Naive thymus-derived CD4-positive, alpha-beta T cell (primary cell): ENCODE measurements at regions not wholly inside any gene's neighbourhood (a gene's known extent, or its start where the extent isn't known, plus 50 kb on each side); places are given as distances from the start of the nearest gene placed in this dataset.
"Not testable (repeated sequence)": the region's sequence is repeated elsewhere in the genome, so short reads cannot be mapped to it uniquely, and the experiment has no call there.

ENCODE experiments used
- ATAC-seq: fragments of 150-1000 bp; cut with Tn5 transposase; 2 replicates; pipeline ENCODE4 v1.10.0; 2021; ENCODE audit warnings: mild to moderate bottlenecking, moderate library complexity
- CTCF ChIA-PET: fragments of 350-600 bp; sonication (Branson Sonifier 250); formaldehyde crosslinking; loops from one replicate; lab custom pipeline; 2021; ENCODE audit warnings: antibody characterized with exemption; lab: Charles Lee
- POLR2A ChIA-PET: fragments of 350-600 bp; sonication (Branson Sonifier 250); formaldehyde crosslinking; loops from one replicate; lab custom pipeline; 2021; ENCODE audit warnings: antibody characterized with exemption, inconsistent platforms; lab: Charles Lee
- DNase-seq, 9 donors: peaks; one replicate each; pipeline versions ENCODE4 v3.0.0 to v3.0.0-alpha.2; 2020 to 2022; ENCODE audit warnings: mixed read lengths in 1 of 9
- H3K27ac ChIP-seq: one replicate; pipeline ENCODE4 v1.7.0; 2013; ENCODE audit warnings: mild to moderate bottlenecking, low read depth, low read length, moderate library complexity
- H3K27me3 ChIP-seq, 2 donors: one replicate each; pipeline ENCODE4 v1.7.0; 2013; ENCODE audit warnings: low read length in 2 of 2, mild to moderate bottlenecking in 2 of 2, moderate library complexity in 2 of 2; ENCODE audit not compliant: control insufficient read depth in 2 of 2, insufficient read depth in 2 of 2
- H3K36me3 ChIP-seq, 3 experiments: 1 replicate in 2 of 3; 2 replicates in 1 of 3; pipeline ENCODE4 v1.7.0; 2013; ENCODE audit warnings: low read length in 3 of 3, mild to moderate bottlenecking in 3 of 3, moderate library complexity in 1 of 3; ENCODE audit not compliant: insufficient read depth in 3 of 3, control insufficient read depth in 2 of 3
- H3K4me1 ChIP-seq, 2 donors: one replicate each; pipeline ENCODE4 v1.7.0; 2013; ENCODE audit warnings: low read length in 2 of 2, mild to moderate bottlenecking in 2 of 2, moderate library complexity in 1 of 2; ENCODE audit not compliant: control insufficient read depth in 2 of 2, insufficient read depth in 2 of 2
- H3K4me3 ChIP-seq: 2 replicates; pipeline ENCODE4 v1.7.0; 2013; ENCODE audit warnings: mild to moderate bottlenecking, low read length
- H3K9me3 ChIP-seq, 3 experiments: 1 replicate in 2 of 3; 2 replicates in 1 of 3; pipeline ENCODE4 v1.7.0; 2013; ENCODE audit warnings: low read length in 3 of 3; ENCODE audit not compliant: control insufficient read depth in 2 of 3
- H3K27ac Mint-ChIP-seq, 9 donors: one replicate each; pipeline ENCODE4 v1.8.0; 2020 to 2022; ENCODE audit warnings: mixed read lengths in 9 of 9, mild to moderate bottlenecking in 8 of 9, moderate library complexity in 5 of 9, inconsistent platforms in 2 of 9
- H3K27me3 Mint-ChIP-seq, 5 donors: one replicate each; pipeline ENCODE4 v1.8.0; 2021 to 2022; ENCODE audit warnings: mixed read lengths in 5 of 5, mild to moderate bottlenecking in 1 of 5
- H3K36me3 Mint-ChIP-seq, 5 donors: one replicate each; pipeline ENCODE4 v1.8.0; 2020 to 2022; ENCODE audit warnings: mixed read lengths in 5 of 5, mild to moderate bottlenecking in 3 of 5, inconsistent platforms in 1 of 5
- H3K4me1 Mint-ChIP-seq, 7 donors: one replicate each; pipeline ENCODE4 v1.8.0; 2020 to 2022; ENCODE audit warnings: mixed read lengths in 7 of 7, mild to moderate bottlenecking in 3 of 7, inconsistent platforms in 1 of 7
- H3K4me3 Mint-ChIP-seq, 10 donors: one replicate each; pipeline ENCODE4 v1.8.0; 2020 to 2022; ENCODE audit warnings: mild to moderate bottlenecking in 10 of 10, mixed read lengths in 10 of 10, moderate library complexity in 6 of 10, inconsistent platforms in 2 of 10
- H3K9me3 Mint-ChIP-seq, 11 donors: one replicate each; pipeline ENCODE4 v1.8.0; 2020 to 2022; ENCODE audit warnings: mixed read lengths in 11 of 11, mild to moderate bottlenecking in 4 of 11, inconsistent platforms in 1 of 11, moderate library complexity in 1 of 11
- intact Hi-C, 2 donors: fragments of 100-400 bp; cut with micrococcal nuclease; formaldehyde crosslinking; loops; one replicate each; pipeline ENCODE4 v1.15.1; 2023

DNA sequence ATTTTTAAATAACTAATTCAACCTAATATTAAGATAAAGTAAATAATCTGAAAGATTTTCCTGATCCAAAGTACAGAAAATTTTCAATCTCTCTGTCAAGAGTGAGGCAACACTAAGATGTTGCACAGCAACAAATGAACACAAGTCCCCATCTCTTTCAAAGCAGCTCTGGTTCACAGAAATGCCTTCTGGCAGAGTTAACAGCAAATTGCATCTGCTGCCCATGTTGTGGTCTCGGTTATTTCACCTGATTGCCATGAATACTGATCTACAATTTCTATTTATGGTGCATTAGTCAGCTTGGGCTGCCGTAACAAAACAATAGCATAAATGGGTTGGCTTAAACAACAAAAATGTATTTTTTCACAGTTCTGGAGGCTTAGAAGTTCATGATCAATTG is 167.3 kb downstream of the BCHE start:
- intact Hi-C loops: no loop called here
- CTCF ChIA-PET: no interaction called here
- no peak overlapping the region for H3K4me3 Mint-ChIP-seq

DNA sequence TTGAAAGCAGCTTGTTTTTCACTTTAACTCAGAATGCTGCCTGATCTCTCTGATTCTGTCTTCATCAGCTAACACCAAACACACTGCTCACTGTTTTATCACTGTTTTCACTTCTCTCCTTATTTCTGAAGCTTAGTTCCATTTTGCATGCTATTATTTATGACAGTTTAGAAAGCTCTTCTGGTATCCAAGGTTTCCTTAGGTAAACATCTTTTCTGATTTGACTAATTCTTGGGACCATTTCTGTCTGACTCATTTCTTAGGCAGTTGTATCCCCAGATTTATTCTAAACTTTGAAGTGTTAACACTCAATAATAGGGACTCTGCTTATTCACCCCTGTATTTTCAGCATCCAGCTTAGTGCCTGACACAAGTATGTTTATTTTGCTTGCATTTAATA is 167.7 kb downstream of the BCHE start:
- Histone ChIP-seq H3K36me3 (no peaks in the 10 kb centered on the region), H3K27ac (no peak overlapping the region), H3K9me3 (no peaks in the 10 kb centered on the region), H3K27me3 (no peaks in the 10 kb centered on the region), H3K4me1 (no peaks in the 10 kb centered on the region), H3K4me3 (no peak overlapping the region)
- ChIA-PET POLR2A (no interaction called here), CTCF (no interaction called here)
- intact Hi-C loops: no loop called here
- Mint-ChIP-seq H3K9me3 (peaks cover 0 to 28% (median 3%) of the 10 kb centered on the region in 11 donors), H3K4me1 (no peaks in the 10 kb centered on the region), H3K27ac (no peak overlapping the region), H3K4me3 (no peak overlapping the region), H3K36me3 (no peaks in the 10 kb centered on the region), H3K27me3 (no peaks in the 10 kb centered on the region)
- no peak for ATAC-seq
- no peak for DNase-seq

More for the DNA sequence above, 167.3 kb downstream of the BCHE start:
- POLR2A ChIA-PET: no interaction called here
- H3K36me3 ChIP-seq: no peaks in the 10 kb centered on the region
- no peak overlapping the region for H3K4me3 ChIP-seq
- no peak overlapping the region for H3K27ac ChIP-seq
- no peak for DNase-seq
- Mint-ChIP-seq H3K9me3 (peaks cover 0 to 33% (median 4%) of the 10 kb centered on the region in 11 donors), H3K27ac (no peak overlapping the region), H3K27me3 (no peaks in the 10 kb centered on the region), H3K36me3 (no peaks in the 10 kb centered on the region), H3K4me1 (no peaks in the 10 kb centered on the region)
- ATAC-seq: no peak
- H3K9me3 ChIP-seq: peaks cover 0 to 4% (median 0%) of the 10 kb centered on the region in 3 experiments
- no peaks in the 10 kb centered on the region for H3K27me3 ChIP-seq
- no peaks in the 10 kb centered on the region for H3K4me1 ChIP-seq

DNA sequence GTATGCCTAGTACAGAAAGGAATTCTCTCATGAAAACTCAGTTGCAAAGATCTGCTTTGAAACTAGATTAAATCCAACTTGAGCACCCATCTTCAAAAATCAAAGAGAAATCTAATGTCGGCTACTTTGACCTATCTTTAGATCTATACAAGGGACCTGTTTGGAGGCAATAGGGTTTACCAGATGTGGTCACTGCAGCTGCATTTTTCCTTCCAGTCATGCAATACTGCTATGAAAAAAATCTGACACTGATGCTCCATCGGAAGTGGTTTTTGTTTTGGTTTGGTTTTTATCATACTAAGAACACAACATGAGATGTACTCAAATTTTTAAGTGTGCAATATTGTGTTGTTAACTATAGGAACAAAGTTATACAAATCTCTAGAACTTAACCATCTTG is 169.5 kb downstream of the BCHE start:
- ATAC-seq: no peak

DNA sequence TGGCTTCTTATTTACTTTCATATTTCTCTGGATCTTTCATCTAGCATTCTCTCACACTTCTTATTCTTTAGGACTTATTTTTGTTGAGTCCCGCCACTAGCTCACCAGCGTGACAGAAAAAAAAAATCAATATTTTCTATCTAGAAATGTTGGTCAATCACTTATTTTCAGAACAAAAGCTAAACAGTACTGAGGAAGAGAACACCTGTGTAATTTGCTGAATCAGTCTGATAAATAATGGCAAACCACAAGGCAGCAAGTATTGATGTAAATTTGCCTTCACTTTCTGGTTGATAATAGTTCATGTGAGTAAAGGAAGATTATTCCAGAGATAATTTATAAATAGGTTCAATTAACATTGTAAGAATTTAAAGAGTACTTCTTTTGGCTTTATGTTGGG is 179.2 kb downstream of the BCHE start:
- H3K36me3 ChIP-seq: no peaks in the 10 kb centered on the region
- intact Hi-C loops: no loop called here
- Mint-ChIP-seq H3K27me3 (no peaks in the 10 kb centered on the region), H3K36me3 (no peaks in the 10 kb centered on the region), H3K4me1 (no peaks in the 10 kb centered on the region), H3K27ac (no peak overlapping the region), H3K4me3 (no peak overlapping the region), H3K9me3 (peaks cover 0 to 14% (median 4%) of the 10 kb centered on the region in 11 donors)
- H3K27ac ChIP-seq: no peak overlapping the region
- no peak for DNase-seq
- POLR2A ChIA-PET: no interaction called here
- H3K27me3 ChIP-seq: no peaks in the 10 kb centered on the region
- no peaks in the 10 kb centered on the region for H3K9me3 ChIP-seq
- no peak for ATAC-seq
- H3K4me1 ChIP-seq: no peaks in the 10 kb centered on the region
- no peak overlapping the region for H3K4me3 ChIP-seq
- CTCF ChIA-PET: no interaction called here

More for the DNA sequence above, 169.5 kb downstream of the BCHE start:
- Mint-ChIP-seq H3K27ac (no peak overlapping the region), H3K4me1 (no peaks in the 10 kb centered on the region), H3K9me3 (peaks cover 0 to 22% (median 3%) of the 10 kb centered on the region in 11 donors), H3K4me3 (no peak overlapping the region), H3K27me3 (no peaks in the 10 kb centered on the region), H3K36me3 (no peaks in the 10 kb centered on the region)
- Histone ChIP-seq H3K36me3 (no peaks in the 10 kb centered on the region), H3K9me3 (no peaks in the 10 kb centered on the region), H3K27ac (no peak overlapping the region), H3K4me1 (no peaks in the 10 kb centered on the region), H3K27me3 (no peaks in the 10 kb centered on the region), H3K4me3 (no peak overlapping the region)
- ChIA-PET POLR2A (no interaction called here), CTCF (no interaction called here)
- intact Hi-C loops: no loop called here
- no peak for DNase-seq

DNA sequence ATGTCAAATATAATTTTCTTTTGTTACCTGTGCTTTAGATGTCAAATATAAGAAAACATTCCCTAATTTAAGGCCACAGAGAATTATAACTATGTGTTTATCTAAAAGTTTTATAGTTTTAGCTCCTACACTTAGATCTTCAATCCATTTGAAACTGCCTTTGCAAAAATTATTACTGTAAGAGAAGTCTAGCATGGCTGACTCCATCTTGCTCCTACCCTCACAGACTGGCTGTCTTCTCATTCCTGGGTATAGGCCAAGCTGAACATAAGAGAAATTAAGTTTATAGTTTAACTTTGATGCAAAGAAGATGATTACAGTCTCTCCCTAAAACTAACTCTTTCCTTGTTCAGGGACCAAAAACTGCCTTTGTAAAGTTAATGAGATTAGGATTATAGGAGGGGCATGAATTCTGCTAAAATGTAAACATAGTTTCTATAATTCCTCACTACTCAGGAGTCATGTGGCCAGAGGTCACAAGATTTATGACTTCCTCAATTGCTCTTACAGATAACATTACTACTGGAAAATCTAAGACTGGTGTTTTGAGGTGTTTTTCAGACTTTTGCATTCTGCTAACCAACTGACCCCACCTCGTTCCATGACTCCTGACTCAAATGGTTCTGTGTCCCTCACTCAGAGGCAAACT is 184.0 kb downstream of the BCHE start:
- CTCF ChIA-PET: no interaction called here
- intact Hi-C loops: no loop called here
- POLR2A ChIA-PET: no interaction called here
- Histone ChIP-seq H3K9me3 (no peaks in the 10 kb centered on the region), H3K36me3 (no peaks in the 10 kb centered on the region), H3K4me3 (no peak overlapping the region), H3K27ac (no peak overlapping the region), H3K27me3 (no peaks in the 10 kb centered on the region), H3K4me1 (no peaks in the 10 kb centered on the region)
- Mint-ChIP-seq H3K4me1 (no peaks in the 10 kb centered on the region), H3K27me3 (no peaks in the 10 kb centered on the region), H3K36me3 (no peaks in the 10 kb centered on the region), H3K9me3 (peaks cover 0 to 10% (median 2%) of the 10 kb centered on the region in 11 donors), H3K27ac (no peak overlapping the region), H3K4me3 (no peak overlapping the region)
- no peak for DNase-seq
- ATAC-seq: no peak

DNA sequence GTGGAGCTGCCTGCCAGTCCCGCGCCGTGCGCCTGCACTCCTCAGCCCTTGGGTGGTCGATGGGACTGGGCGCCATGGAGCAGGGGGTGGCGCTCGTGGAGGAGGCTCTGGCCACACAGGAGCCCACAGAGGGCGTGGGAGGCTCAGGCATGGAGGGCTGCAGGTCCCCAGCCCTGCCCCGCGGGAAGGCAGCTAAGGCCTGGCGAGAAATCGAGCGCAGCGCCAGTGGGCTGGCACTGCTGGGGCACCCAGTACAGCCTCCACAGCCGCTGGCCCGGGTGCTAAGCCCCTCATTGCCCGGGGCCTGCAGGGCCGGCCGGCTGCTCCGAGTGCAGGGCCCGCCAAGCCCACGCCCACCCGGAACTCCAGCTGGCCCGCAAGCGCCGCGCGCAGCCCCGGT is 187.9 kb downstream of the BCHE start:
- intact Hi-C loops, ATAC-seq, CTCF ChIA-PET, H3K4me3 ChIP-seq, H3K9me3 ChIP-seq, H3K36me3 ChIP-seq, H3K27ac Mint-ChIP-seq, H3K4me3 Mint-ChIP-seq, H3K4me1 ChIP-seq, H3K4me1 Mint-ChIP-seq, H3K27me3 Mint-ChIP-seq, H3K36me3 Mint-ChIP-seq, H3K27me3 ChIP-seq, H3K27ac ChIP-seq, POLR2A ChIA-PET, DNase-seq, H3K9me3 Mint-ChIP-seq: not testable (repeated sequence)

DNA sequence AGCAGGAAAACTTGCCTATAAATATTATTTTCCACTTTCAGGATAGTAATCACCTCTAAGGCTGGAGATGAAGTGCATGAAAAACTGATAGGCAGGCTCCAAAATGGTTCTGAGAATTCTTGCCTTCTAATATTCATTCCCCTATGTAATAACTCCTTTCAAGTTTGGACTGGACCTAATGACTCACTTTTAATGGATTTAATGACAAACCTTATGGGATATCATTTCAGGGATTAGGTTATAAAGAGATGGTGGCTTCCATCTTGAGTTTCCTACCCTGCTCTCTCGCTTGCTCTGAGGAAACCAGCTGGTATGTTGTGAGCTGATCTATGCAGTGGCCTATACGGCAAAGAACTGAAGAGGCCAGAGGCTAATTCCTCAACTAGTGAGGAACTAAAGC is 192.0 kb downstream of the BCHE start:
- Histone ChIP-seq H3K27me3 (no peaks in the 10 kb centered on the region), H3K9me3 (no peaks in the 10 kb centered on the region), H3K4me3 (no peak overlapping the region), H3K27ac (no peak overlapping the region), H3K4me1 (no peaks in the 10 kb centered on the region), H3K36me3 (no peaks in the 10 kb centered on the region)
- Mint-ChIP-seq H3K4me3 (no peak overlapping the region), H3K4me1 (no peaks in the 10 kb centered on the region), H3K9me3 (peaks cover 0 to 17% (median 2%) of the 10 kb centered on the region in 11 donors), H3K27me3 (no peaks in the 10 kb centered on the region), H3K36me3 (no peaks in the 10 kb centered on the region), H3K27ac (no peak overlapping the region)
- POLR2A ChIA-PET: no interaction called here
- DNase-seq: no peak
- CTCF ChIA-PET: no interaction called here
- no peak for ATAC-seq
- intact Hi-C loops: no loop called here
